ENCODE measurements at regions not wholly inside any gene's neighbourhood (a gene's known extent, or its start where the extent isn't known, plus 50 kb on each side); places are given as distances from the start of the nearest gene placed in this dataset.

DNA sequence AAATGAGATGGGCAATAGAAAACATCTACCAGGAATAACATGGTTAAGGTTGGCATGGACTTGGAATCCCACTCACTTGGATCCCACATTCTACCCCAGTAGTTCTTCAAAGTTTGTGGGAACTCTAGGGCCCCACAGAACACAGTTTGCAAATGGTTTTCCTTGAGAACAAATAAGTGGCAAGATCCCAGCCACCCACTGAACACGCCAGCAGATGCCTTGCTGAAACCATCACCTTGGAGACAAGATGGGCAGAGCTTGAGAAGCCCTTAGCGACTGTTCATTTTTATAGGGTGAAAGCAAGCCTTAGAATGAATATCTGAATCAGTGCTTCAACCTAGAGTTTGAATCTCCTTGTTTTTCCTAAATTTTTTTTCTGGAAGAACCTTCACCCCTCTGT is 349.1 kb downstream of the RPS24 start:
- TF ChIP-seq, protein P1, sequence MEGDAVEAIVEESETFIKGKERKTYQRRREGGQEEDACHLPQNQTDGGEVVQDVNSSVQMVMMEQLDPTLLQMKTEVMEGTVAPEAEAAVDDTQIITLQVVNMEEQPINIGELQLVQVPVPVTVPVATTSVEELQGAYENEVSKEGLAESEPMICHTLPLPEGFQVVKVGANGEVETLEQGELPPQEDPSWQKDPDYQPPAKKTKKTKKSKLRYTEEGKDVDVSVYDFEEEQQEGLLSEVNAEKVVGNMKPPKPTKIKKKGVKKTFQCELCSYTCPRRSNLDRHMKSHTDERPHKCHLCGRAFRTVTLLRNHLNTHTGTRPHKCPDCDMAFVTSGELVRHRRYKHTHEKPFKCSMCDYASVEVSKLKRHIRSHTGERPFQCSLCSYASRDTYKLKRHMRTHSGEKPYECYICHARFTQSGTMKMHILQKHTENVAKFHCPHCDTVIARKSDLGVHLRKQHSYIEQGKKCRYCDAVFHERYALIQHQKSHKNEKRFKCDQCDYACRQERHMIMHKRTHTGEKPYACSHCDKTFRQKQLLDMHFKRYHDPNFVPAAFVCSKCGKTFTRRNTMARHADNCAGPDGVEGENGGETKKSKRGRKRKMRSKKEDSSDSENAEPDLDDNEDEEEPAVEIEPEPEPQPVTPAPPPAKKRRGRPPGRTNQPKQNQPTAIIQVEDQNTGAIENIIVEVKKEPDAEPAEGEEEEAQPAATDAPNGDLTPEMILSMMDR (IDR thresholded peaks at IDR 0.05) = no peak
- no peak for TF ChIP-seq ZFX (IDR thresholded peaks at IDR 0.05; ENCODE audit: borderline replicate concordance)

All from 22Rv1 (cell line).